Peyer's patch (tissue), 4 donors: ENCODE measurements at regions not wholly inside any gene's neighbourhood (a gene's known extent, or its start where the extent isn't known, plus 50 kb on each side); places are given as distances from the start of the nearest gene placed in this dataset.

Experiments
- POLR2A ChIP-seq, 2 donors: fragments of 450-650 bp; IDR thresholded peaks; one replicate each; pipeline ENCODE4 v1.5.1; 2017; ENCODE audit warnings: antibody characterized with exemption in 2 of 2, mild to moderate bottlenecking in 2 of 2, moderate library complexity in 2 of 2
- TF ChIP-seq, protein P1 (sequence below), 6 experiments: fragments of 450-650 bp in 4 of 6; fragments of 200-600 bp in 2 of 6; sonication (generic) in 1 of 6; IDR thresholded peaks; one replicate each; pipeline ENCODE4 v1.5.1; 2017 to 2019; ENCODE audit warnings: antibody characterized with exemption in 6 of 6, mild to moderate bottlenecking in 3 of 6, moderate library complexity in 1 of 6

DNA sequence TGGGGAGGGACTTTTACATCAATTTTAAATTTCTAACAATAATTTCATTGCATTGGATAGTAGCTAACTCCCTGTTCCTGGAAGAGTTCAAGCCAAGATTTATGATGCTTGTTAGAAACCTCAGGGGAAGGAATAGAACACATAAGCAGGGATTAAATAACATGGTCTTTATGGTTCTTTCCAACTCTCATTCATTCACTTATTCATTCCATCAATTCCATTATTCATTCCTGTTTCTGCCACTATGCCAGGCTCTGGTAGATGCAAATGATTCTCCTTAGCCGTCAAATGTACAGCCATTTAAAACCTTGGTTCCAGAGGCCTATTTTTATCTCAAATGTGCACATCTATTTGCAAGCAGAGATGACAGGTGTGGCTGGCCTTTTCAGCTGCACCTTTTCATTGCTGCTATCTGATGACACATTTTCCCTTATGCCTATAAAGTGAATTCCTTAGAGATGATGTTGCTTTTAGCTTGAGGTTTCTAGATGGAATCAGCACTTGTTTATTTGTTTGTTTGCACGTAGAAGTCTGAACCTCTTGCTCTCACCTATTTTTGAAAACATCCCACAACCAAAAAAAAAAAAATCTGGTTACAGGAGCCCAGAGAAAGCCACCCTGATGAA lies 205.7 kb upstream of the IGFBP3 start:
- TF ChIP-seq, protein P1, sequence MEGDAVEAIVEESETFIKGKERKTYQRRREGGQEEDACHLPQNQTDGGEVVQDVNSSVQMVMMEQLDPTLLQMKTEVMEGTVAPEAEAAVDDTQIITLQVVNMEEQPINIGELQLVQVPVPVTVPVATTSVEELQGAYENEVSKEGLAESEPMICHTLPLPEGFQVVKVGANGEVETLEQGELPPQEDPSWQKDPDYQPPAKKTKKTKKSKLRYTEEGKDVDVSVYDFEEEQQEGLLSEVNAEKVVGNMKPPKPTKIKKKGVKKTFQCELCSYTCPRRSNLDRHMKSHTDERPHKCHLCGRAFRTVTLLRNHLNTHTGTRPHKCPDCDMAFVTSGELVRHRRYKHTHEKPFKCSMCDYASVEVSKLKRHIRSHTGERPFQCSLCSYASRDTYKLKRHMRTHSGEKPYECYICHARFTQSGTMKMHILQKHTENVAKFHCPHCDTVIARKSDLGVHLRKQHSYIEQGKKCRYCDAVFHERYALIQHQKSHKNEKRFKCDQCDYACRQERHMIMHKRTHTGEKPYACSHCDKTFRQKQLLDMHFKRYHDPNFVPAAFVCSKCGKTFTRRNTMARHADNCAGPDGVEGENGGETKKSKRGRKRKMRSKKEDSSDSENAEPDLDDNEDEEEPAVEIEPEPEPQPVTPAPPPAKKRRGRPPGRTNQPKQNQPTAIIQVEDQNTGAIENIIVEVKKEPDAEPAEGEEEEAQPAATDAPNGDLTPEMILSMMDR (IDR thresholded peaks at IDR 0.05): no peak
- TF ChIP-seq POLR2A (IDR thresholded peaks at IDR 0.05): no peak
